ENCODE measurements at regions not wholly inside any gene's neighbourhood (a gene's known extent, or its start where the extent isn't known, plus 50 kb on each side); places are given as distances from the start of the nearest gene placed in this dataset.

GRCh38 chr7:41241641-41242040 lies 461.2 kb downstream of the INHBA start:
- Histone ChIP-seq H3K9ac (ENCODE audit: low read length) (no peak overlapping the region), H3K79me2 (ENCODE audit: insufficient read depth, low read length) (no peaks in the 10 kb centered on the region), H3K4me2 (ENCODE audit: low read depth, low read length, poor library complexity, severe bottlenecking) (no peak overlapping the region), H2AFZ (ENCODE audit: low read depth, low read length, severe bottlenecking) (no peak overlapping the region), H3K4me3 (ENCODE audit: insufficient read depth, low read length, poor library complexity, severe bottlenecking) (no peak overlapping the region), H3K27ac (ENCODE audit: low read depth, low read length) (no peak overlapping the region), H3K9me3 (ENCODE audit: insufficient read depth, low read length) (no peaks in the 10 kb centered on the region), H3K27me3 (ENCODE audit: low read length) (no peaks in the 10 kb centered on the region), H3K9me2 (replicated peaks; ENCODE audit: insufficient read depth, low read length) (no peaks in the 10 kb centered on the region), H3K36me3 (ENCODE audit: low read length) (no peaks in the 10 kb centered on the region), H3F3A (ENCODE audit: insufficient read depth) (no peaks in the 10 kb centered on the region), H4K20me1 (ENCODE audit: low read depth, low read length) (no peaks in the 10 kb centered on the region)
- TF ChIP-seq EZH2phosphoT487 (conservative IDR thresholded peaks at IDR 0.05; ENCODE audit: low read length): no peak
- TF ChIP-seq CTCF (IDR thresholded peaks at IDR 0.05; ENCODE audit: insufficient read depth, low read length, poor library complexity, severe bottlenecking): no peak

GRCh38 chr7:41239596-41239995 lies 463.3 kb downstream of the INHBA start:
- no peak overlapping the region for H3K4me2 ChIP-seq (ENCODE audit: low read depth, low read length, poor library complexity, severe bottlenecking)
- H3F3A ChIP-seq (ENCODE audit: insufficient read depth): no peaks in the 10 kb centered on the region
- H3K27me3 ChIP-seq (ENCODE audit: low read length): no peaks in the 10 kb centered on the region
- H4K20me1 ChIP-seq (ENCODE audit: low read depth, low read length): no peaks in the 10 kb centered on the region
- no peak overlapping the region for H2AFZ ChIP-seq (ENCODE audit: low read depth, low read length, severe bottlenecking)
- no peaks in the 10 kb centered on the region for H3K36me3 ChIP-seq (ENCODE audit: low read length)
- TF ChIP-seq EZH2phosphoT487 (conservative IDR thresholded peaks at IDR 0.05; ENCODE audit: low read length): no peak
- TF ChIP-seq CTCF (IDR thresholded peaks at IDR 0.05; ENCODE audit: insufficient read depth, low read length, poor library complexity, severe bottlenecking): no peak
- no peaks in the 10 kb centered on the region for H3K9me2 ChIP-seq (replicated peaks; ENCODE audit: insufficient read depth, low read length)
- no peaks in the 10 kb centered on the region for H3K79me2 ChIP-seq (ENCODE audit: insufficient read depth, low read length)
- no peak overlapping the region for H3K27ac ChIP-seq (ENCODE audit: low read depth, low read length)
- no peak overlapping the region for H3K4me3 ChIP-seq (ENCODE audit: insufficient read depth, low read length, poor library complexity, severe bottlenecking)
- H3K9me3 ChIP-seq (ENCODE audit: insufficient read depth, low read length): no peaks in the 10 kb centered on the region
- H3K9ac ChIP-seq (ENCODE audit: low read length): no peak overlapping the region

- H3K36me3 ChIP-seq (ENCODE audit: low read length): no peaks in the 10 kb centered on the region
- H3F3A ChIP-seq (ENCODE audit: insufficient read depth): no peaks in the 10 kb centered on the region
- no peak overlapping the region for H3K27ac ChIP-seq (ENCODE audit: low read depth, low read length)
- H3K79me2 ChIP-seq (ENCODE audit: insufficient read depth, low read length): no peaks in the 10 kb centered on the region
- no peak overlapping the region for H3K4me2 ChIP-seq (ENCODE audit: low read depth, low read length, poor library complexity, severe bottlenecking)
- no peak for TF ChIP-seq EZH2phosphoT487 (conservative IDR thresholded peaks at IDR 0.05; ENCODE audit: low read length)
- H3K9me2 ChIP-seq (replicated peaks; ENCODE audit: insufficient read depth, low read length): no peaks in the 10 kb centered on the region
- no peak overlapping the region for H3K9ac ChIP-seq (ENCODE audit: low read length)
- no peaks in the 10 kb centered on the region for H3K27me3 ChIP-seq (ENCODE audit: low read length)
- H3K9me3 ChIP-seq (ENCODE audit: insufficient read depth, low read length): no peaks in the 10 kb centered on the region
- H4K20me1 ChIP-seq (ENCODE audit: low read depth, low read length): no peaks in the 10 kb centered on the region
- H2AFZ ChIP-seq (ENCODE audit: low read depth, low read length, severe bottlenecking): no peak overlapping the region
- H3K4me3 ChIP-seq (ENCODE audit: insufficient read depth, low read length, poor library complexity, severe bottlenecking): no peak overlapping the region
Observed at GRCh38 chr7:41238851-41239331, 464.0 kb downstream of the INHBA start.

GRCh38 chr7:41237956-41238355 lies 464.9 kb downstream of the INHBA start:
- H3K79me2 ChIP-seq (ENCODE audit: insufficient read depth, low read length): no peaks in the 10 kb centered on the region
- no peaks in the 10 kb centered on the region for H4K20me1 ChIP-seq (ENCODE audit: low read depth, low read length)
- TF ChIP-seq EZH2phosphoT487 (conservative IDR thresholded peaks at IDR 0.05; ENCODE audit: low read length) (no peak), CTCF (IDR thresholded peaks at IDR 0.05; ENCODE audit: insufficient read depth, low read length, poor library complexity, severe bottlenecking) (no peak)
- no peak overlapping the region for H3K9ac ChIP-seq (ENCODE audit: low read length)
- H3K9me2 ChIP-seq (replicated peaks; ENCODE audit: insufficient read depth, low read length): no peaks in the 10 kb centered on the region
- no peaks in the 10 kb centered on the region for H3K36me3 ChIP-seq (ENCODE audit: low read length)
- no peaks in the 10 kb centered on the region for H3F3A ChIP-seq (ENCODE audit: insufficient read depth)
- H3K27me3 ChIP-seq (ENCODE audit: low read length): no peaks in the 10 kb centered on the region
- no peak overlapping the region for H3K4me2 ChIP-seq (ENCODE audit: low read depth, low read length, poor library complexity, severe bottlenecking)
- no peak overlapping the region for H2AFZ ChIP-seq (ENCODE audit: low read depth, low read length, severe bottlenecking)
- no peaks in the 10 kb centered on the region for H3K9me3 ChIP-seq (ENCODE audit: insufficient read depth, low read length)
- H3K4me3 ChIP-seq (ENCODE audit: insufficient read depth, low read length, poor library complexity, severe bottlenecking): no peak overlapping the region
- no peak overlapping the region for H3K27ac ChIP-seq (ENCODE audit: low read depth, low read length)

Measured in SU-DHL-6 (cell line).